ENCODE measurements at regions not wholly inside any gene's neighbourhood (a gene's known extent, or its start where the extent isn't known, plus 50 kb on each side); places are given as distances from the start of the nearest gene placed in this dataset.

GRCh38 chr20:23189341-23189740 lies 103.2 kb upstream of the CD93 start:
- H3K27ac ChIP-seq = no peak overlapping the region
- TF ChIP-seq Cebpa-rat (IDR thresholded peaks at IDR 0.05) = no peak
- H3K4me1 ChIP-seq = no peaks in the 10 kb centered on the region
- H3K36me3 ChIP-seq = no peaks in the 10 kb centered on the region
- no peaks in the 10 kb centered on the region for H4K20me1 ChIP-seq
- no peak overlapping the region for H3K9ac ChIP-seq
- H3K9me3 ChIP-seq = no peaks in the 10 kb centered on the region; the same call in 1 of the 2 replicates
- no peak overlapping the region for H3K4me3 ChIP-seq
- no peaks in the 10 kb centered on the region for H3K27me3 ChIP-seq
- no peak overlapping the region for H3K4me2 ChIP-seq

GRCh38 chr20:23188377-23189169 lies 102.4 kb upstream of the CD93 start:
- no peak overlapping the region for H3K9ac ChIP-seq
- H3K27ac ChIP-seq = no peak overlapping the region
- no peaks in the 10 kb centered on the region for H3K36me3 ChIP-seq
- H4K20me1 ChIP-seq = no peaks in the 10 kb centered on the region
- H3K4me3 ChIP-seq = no peak overlapping the region
- H3K9me3 ChIP-seq = no peaks in the 10 kb centered on the region; the same call in 1 of the 2 replicates
- no peaks in the 10 kb centered on the region for H3K27me3 ChIP-seq
- H3K4me1 ChIP-seq = no peaks in the 10 kb centered on the region
- no peak for TF ChIP-seq Cebpa-rat (IDR thresholded peaks at IDR 0.05)
- no peak overlapping the region for H3K4me2 ChIP-seq

GRCh38 chr20:23187751-23188150 lies 101.6 kb upstream of the CD93 start:
- no peaks in the 10 kb centered on the region for H4K20me1 ChIP-seq
- no peak for TF ChIP-seq Cebpa-rat (IDR thresholded peaks at IDR 0.05)
- no peaks in the 10 kb centered on the region for H3K4me1 ChIP-seq
- no peaks in the 10 kb centered on the region for H3K27me3 ChIP-seq
- H3K9ac ChIP-seq = no peak overlapping the region
- no peak overlapping the region for H3K27ac ChIP-seq
- no peak overlapping the region for H3K4me2 ChIP-seq
- no peaks in the 10 kb centered on the region for H3K36me3 ChIP-seq
- H3K9me3 ChIP-seq = no peaks in the 10 kb centered on the region; the same call in 1 of the 2 replicates
- no peak overlapping the region for H3K4me3 ChIP-seq

GRCh38 chr20:23186808-23187207 lies 100.7 kb upstream of the CD93 start:
- H3K9ac ChIP-seq = no peak overlapping the region
- no peaks in the 10 kb centered on the region for H3K4me1 ChIP-seq
- H3K9me3 ChIP-seq = no peaks in the 10 kb centered on the region; the same call in 1 of the 2 replicates
- no peak overlapping the region for H3K4me2 ChIP-seq
- no peaks in the 10 kb centered on the region for H4K20me1 ChIP-seq
- no peak overlapping the region for H3K27ac ChIP-seq
- no peak overlapping the region for H3K4me3 ChIP-seq
- H3K27me3 ChIP-seq = no peaks in the 10 kb centered on the region
- TF ChIP-seq Cebpa-rat (IDR thresholded peaks at IDR 0.05) = no peak
- no peaks in the 10 kb centered on the region for H3K36me3 ChIP-seq

GRCh38 chr20:23180451-23180921 lies 94.4 kb upstream of the CD93 start:
- H3K9ac ChIP-seq = no peak overlapping the region
- H3K4me1 ChIP-seq = no peaks in the 10 kb centered on the region
- H3K27ac ChIP-seq = no peak overlapping the region
- no peaks in the 10 kb centered on the region for H3K36me3 ChIP-seq
- no peak overlapping the region for H3K4me2 ChIP-seq
- no peaks in the 10 kb centered on the region for H3K27me3 ChIP-seq
- H4K20me1 ChIP-seq = no peaks in the 10 kb centered on the region
- no peak overlapping the region for H3K4me3 ChIP-seq
- no peak for TF ChIP-seq Cebpa-rat (IDR thresholded peaks at IDR 0.05)
- H3K9me3 ChIP-seq = peaks cover 7% of the 10 kb centered on the region; the same call in 1 of the 2 replicates

GRCh38 chr20:23179766-23180403 lies 93.8 kb upstream of the CD93 start:
- Histone ChIP-seq H3K4me3 (no peak overlapping the region), H3K27me3 (no peaks in the 10 kb centered on the region), H3K4me2 (no peak overlapping the region), H3K4me1 (no peaks in the 10 kb centered on the region), H3K27ac (no peak overlapping the region), H3K9me3 (peaks cover 7% of the 10 kb centered on the region; the same call in 1 of the 2 replicates), H4K20me1 (no peaks in the 10 kb centered on the region), H3K36me3 (no peaks in the 10 kb centered on the region), H3K9ac (no peak overlapping the region)
- TF ChIP-seq Cebpa-rat (IDR thresholded peaks at IDR 0.05) = no peak

GRCh38 chr20:23178806-23179205 lies 92.7 kb upstream of the CD93 start:
- H3K4me2 ChIP-seq = no peak overlapping the region
- no peak overlapping the region for H3K4me3 ChIP-seq
- H3K9me3 ChIP-seq = peaks cover 7% of the 10 kb centered on the region; the same call in 1 of the 2 replicates
- no peaks in the 10 kb centered on the region for H3K36me3 ChIP-seq
- no peak overlapping the region for H3K27ac ChIP-seq
- no peaks in the 10 kb centered on the region for H4K20me1 ChIP-seq
- no peaks in the 10 kb centered on the region for H3K4me1 ChIP-seq
- no peaks in the 10 kb centered on the region for H3K27me3 ChIP-seq
- no peak overlapping the region for H3K9ac ChIP-seq
- no peak for TF ChIP-seq Cebpa-rat (IDR thresholded peaks at IDR 0.05)

- Histone ChIP-seq H4K20me1 (no peaks in the 10 kb centered on the region), H3K9ac (no peak overlapping the region), H3K36me3 (no peaks in the 10 kb centered on the region), H3K27ac (no peak overlapping the region), H3K9me3 (peaks cover 7% of the 10 kb centered on the region; the same call in 1 of the 2 replicates), H3K27me3 (no peaks in the 10 kb centered on the region), H3K4me3 (no peak overlapping the region), H3K4me2 (no peak overlapping the region), H3K4me1 (no peaks in the 10 kb centered on the region)
- no peak for TF ChIP-seq Cebpa-rat (IDR thresholded peaks at IDR 0.05)
Measured at GRCh38 chr20:23174821-23175220, 88.7 kb upstream of the CD93 start.

- TF ChIP-seq Cebpa-rat (IDR thresholded peaks at IDR 0.05) = no peak
- no peaks in the 10 kb centered on the region for H3K4me1 ChIP-seq
Measured at GRCh38 chr20:23167431-23167830, 81.3 kb upstream of the CD93 start.

GRCh38 chr20:23166563-23166962 lies 80.4 kb upstream of the CD93 start:
- no peaks in the 10 kb centered on the region for H3K27me3 ChIP-seq
- no peak overlapping the region for H3K4me3 ChIP-seq
- no peak overlapping the region for H3K4me2 ChIP-seq
- no peak overlapping the region for H3K27ac ChIP-seq
- TF ChIP-seq Cebpa-rat (IDR thresholded peaks at IDR 0.05) = no peak
- H3K36me3 ChIP-seq = no peaks in the 10 kb centered on the region
- no peak overlapping the region for H3K9ac ChIP-seq
- H3K4me1 ChIP-seq = peaks cover 4% of the 10 kb centered on the region
- H4K20me1 ChIP-seq = no peaks in the 10 kb centered on the region
- H3K9me3 ChIP-seq = no peaks in the 10 kb centered on the region

More at GRCh38 chr20:23167431-23167830, 81.3 kb upstream of the CD93 start:
- H4K20me1 ChIP-seq = no peaks in the 10 kb centered on the region
- H3K4me2 ChIP-seq = no peak overlapping the region
- H3K4me3 ChIP-seq = no peak overlapping the region
- H3K9me3 ChIP-seq = no peaks in the 10 kb centered on the region
- no peak overlapping the region for H3K27ac ChIP-seq
- H3K9ac ChIP-seq = no peak overlapping the region
- no peaks in the 10 kb centered on the region for H3K36me3 ChIP-seq
- H3K27me3 ChIP-seq = no peaks in the 10 kb centered on the region

Data from BLaER1 (cell line).